SHP77 (cell line): ENCODE measurements at regions not wholly inside any gene's neighbourhood (a gene's known extent, or its start where the extent isn't known, plus 50 kb on each side); places are given as distances from the start of the nearest gene placed in this dataset.

Source experiments
- DNase-seq, 2 experiments: peaks; one replicate each; lab custom pipeline; 2025; lab: John Stamatoyannopoulos, UW

DNA sequence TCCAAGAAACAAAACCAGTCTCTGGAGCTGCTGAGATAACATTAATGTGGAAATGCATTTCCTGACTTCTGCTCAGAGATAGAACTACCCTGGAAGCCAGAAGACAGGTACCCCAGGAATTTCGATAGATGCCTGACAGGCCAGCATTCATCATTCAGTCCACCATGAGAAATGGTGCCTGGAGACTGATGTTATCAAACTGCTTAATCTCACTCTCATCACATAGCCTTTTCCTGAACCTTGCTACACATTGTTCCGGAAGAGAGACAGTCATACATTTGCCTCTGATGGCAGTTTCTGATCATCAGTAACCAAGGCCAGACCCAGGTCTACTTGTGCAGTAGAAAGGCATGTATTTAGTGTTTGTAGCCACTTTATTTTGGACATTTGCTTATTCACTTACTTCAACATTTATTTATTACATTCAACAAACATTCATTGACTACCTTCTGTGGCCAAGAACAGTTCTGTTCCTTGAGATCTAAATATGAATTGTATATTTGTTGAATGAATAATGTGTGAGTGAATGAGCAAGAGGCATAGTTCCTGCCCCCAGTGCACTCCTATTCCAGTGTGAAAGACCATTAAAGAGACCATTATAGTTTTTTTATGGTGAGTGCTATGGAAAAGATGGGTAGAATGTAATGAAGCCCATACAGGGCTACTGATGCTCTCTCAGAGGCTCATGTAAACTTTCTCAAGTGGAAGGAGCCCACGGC is 485.7 kb downstream of the NUF2 start:
- DNase-seq, result no peak

DNA sequence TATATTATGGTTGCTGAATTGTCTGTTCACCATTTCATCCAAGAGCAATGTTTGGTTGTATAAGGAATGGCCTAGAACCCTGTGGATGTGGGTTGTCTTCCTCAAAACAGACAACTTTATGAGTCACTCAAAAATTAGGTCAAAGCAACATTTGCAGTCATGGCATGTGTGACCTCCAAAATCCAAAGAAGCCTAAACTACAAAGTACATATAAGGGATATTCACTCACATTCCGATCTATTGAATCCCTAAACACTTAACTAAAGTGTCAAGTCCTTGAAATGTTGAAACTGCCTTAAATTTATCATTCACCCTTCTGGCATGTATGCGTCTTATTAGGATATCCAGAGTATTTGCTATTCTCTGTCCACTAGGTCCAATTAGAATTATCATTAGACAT is 491.5 kb downstream of the NUF2 start:
- no peak for DNase-seq

DNA sequence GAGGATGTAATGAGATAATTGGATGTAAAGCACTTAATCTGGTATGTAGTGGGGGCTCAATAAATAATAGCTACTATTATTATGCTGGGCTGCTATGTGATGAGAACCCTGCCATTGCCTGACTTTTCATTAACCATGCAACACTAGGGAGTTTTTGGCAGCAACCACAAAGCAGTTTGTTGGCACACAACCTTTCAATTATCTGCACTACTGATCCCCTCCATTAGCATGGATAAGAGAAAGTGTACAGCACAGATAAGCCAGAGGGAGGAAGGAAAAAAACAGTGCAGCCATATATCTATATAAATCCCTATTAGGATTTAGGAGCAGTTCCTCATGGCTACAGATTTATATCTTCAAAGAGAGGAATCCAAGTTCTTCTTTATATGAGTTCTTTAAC is 498.5 kb downstream of the NUF2 start:
- DNase-seq, result no peak

DNA sequence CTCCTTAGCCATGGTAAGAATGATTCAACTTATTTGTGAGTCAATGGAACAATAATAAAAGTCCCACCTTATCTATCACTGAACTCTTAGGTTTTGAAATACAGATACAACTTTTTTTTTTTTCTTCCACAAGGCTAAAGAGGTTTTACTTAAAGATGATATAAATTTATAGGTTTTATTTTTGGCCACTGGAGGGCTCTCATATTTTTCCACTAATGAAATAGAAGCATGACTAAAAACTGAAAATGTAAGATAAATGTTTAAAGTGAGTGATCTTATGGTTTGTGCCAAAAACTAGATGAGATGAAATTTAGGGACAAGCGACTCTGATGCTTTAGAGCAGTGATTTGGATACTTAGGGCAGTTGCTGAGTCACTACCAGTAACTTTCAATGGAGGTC is 499.0 kb downstream of the NUF2 start:
- DNase-seq, result no peak

DNA sequence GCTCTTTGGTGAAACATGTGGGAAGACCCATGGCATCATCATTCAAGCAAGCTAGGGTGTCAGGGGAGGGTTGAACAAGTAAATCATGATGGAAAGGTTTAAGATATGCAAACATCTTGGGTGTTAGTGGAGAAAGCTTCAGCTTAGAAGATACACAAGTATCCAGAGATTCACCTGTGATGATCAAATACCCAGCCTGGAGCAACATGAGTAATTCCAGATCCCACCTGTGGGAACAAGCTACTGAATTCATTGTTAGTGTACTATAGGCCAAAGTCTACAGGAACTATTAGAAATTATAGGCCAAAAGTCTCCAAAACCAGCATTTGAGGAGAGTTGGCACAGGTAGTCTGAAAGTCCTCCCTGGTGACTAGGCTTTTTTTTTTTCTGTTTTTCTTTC is 499.9 kb downstream of the NUF2 start:
- no peak for DNase-seq

DNA sequence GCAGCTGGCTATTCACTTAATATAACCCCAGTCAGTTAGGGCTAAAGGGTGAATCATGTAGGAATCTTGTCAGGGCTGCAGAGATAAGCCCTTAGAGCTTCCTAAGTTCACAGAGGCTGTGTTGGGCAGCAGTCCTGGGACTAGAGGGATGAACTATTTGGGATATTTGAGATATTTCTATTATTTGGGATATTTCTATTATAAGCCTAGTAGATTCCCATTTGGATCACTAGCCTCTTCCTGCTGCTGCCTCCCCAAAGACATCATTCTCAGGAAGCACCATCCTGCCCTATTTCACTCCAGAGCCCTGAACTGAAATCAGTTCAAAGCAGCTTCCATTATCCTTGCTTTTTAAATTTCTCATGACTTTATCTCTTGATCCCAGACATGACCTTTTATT is 501.3 kb downstream of the NUF2 start:
- no peak for DNase-seq

DNA sequence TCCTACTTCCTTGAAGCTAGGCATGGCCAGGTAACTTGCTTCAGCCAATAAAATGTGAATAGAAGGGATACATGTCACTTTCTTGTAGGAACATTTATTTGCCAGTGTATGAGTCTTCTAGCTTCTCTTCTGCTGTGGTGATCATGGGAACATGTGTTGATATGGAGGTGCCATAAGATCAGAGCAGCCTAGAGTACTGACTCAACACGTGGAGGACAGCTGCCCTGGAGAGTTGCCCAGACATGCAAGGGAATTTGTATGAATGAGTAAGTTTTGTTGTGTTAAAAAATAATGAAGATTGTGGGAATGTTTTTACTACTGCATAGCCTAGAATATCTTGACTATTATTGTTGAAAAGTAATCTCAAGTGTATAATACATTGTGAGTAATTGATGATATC is 502.3 kb downstream of the NUF2 start:
- no peak for DNase-seq

DNA sequence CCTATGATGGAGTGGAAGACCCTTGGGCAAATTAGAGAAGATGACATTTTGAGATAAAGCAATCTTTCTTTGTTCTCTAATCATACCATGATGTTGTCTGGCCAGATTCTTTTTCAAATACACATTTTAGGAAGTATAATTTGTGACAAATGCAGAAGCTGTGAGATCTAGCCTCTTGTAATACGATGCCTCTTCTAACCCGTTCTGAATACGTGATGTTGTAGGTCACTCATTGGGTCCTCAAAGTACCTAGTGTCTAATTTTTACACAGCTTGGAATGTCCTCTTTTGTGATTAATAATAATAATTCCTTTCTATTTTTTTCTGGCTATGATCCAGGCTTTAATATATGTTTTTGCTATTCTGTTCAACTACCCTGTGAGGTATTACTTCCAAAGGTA is 502.7 kb downstream of the NUF2 start:
- DNase-seq, result no peak

DNA sequence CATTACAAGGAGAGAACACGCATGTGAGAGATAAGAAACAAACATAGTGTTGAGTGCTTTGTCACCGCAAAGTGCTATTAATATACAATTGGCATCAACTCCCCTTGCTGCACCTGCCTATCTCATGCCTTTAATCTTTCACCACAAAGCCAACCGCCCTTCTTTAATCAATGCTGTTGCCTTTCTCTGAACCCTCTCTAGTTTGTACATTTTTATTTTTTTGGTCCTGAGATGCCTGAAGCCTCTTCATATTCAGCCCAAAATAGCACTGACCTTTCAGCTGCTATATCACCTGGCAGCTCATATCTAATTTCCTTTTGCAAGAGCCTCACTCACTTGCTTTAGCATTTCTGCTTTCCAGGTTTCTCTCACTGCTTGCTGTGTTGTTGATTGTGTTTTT is 504.7 kb downstream of the NUF2 start:
- DNase-seq, result peak; percentile 97 to 99

DNA sequence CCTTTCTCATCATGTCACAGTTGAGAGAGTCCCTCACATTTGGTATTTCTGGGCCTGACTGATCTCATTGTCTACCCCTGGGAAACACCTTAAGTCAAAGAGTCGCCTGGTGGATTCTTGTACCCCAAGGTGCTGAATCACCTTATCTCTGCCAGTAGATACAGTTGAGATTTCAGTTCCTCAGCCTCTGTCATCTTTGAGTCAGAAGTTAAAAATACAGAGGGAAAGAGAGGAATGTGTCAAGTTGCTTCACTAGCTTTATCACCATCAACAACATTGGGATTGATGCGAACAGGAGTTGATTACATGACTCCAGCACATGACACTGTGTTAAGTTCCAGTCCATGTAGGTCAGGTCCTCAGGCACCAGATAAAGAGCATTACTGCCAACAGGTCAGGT is 513.0 kb downstream of the NUF2 start:
- no peak for DNase-seq

DNA sequence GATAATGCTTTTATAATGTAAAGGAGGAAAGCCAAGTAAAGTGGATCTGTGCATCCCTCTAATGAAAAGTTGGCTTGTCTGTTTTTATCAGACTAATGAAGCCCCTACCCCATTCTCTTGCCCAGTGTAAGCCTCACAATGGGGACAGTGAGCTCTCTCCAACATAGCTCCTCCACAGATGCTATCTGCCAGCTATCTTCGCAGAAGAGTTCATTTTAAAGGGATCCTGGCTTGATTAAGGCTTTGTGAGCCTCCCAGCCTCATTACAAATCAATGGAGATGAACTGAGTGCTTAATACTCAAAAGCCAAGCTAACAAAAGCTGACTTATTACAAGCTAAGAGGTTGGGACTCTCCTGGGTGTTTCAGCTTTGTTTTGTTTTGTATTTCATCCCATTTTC is 514.7 kb downstream of the NUF2 start:
- no peak for DNase-seq

DNA sequence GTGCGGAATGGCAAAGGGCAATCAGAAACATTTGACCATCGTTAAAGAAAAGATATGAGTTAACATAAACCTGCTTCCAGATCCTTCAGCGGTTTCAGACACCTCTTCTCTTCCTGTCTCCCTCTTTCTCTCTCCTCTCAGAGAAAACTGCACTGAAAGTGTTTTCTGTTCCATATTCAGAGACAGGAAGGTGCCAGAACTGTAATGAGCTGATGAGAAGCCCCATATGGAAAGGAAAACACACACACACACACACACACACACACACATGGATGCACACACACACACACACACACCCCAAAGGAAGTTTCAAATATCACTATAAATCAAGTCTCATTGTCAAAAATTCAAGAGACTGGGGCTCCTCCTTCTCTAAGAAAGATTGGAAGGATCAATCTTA is 515.5 kb downstream of the NUF2 start:
- no peak for DNase-seq

DNA sequence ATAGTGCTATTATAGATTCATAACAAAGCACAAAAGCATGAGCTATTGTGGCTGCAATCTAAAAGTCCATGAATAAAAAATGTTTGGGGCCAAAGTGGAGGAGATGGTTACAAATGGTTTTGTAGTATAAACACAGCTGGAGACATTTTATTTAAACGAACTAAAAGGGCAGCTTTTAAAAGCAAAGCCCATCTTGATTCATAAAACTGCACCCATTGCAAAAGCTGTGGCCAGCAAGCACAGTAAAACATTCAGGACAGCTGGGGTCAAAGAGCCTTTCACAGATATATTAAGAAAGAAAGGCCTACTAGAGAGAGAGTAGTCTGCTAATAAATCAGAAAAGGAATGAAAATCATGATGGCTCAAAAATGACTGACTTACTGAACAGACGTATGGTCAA is 520.8 kb downstream of the NUF2 start:
- no peak for DNase-seq

DNA sequence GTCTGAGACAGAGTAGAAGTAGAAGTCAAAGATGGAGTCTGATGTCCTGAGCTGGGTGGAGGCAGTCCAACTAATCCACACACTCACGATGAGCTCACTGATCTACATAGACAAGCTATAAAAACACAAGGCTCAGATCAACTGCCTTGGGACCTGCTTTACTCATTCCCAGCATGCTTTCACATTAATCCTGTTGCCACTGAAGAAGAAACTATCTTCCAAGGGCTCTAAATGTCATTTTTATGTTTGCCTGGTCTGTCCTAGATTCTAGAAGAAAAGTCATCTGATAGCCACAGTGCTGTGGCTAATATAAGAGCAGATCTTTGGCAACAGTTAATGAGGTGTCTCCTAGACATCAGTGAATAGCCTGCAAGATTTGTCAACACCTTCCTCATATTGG is 522.7 kb downstream of the NUF2 start:
- DNase-seq, result no peak

DNA sequence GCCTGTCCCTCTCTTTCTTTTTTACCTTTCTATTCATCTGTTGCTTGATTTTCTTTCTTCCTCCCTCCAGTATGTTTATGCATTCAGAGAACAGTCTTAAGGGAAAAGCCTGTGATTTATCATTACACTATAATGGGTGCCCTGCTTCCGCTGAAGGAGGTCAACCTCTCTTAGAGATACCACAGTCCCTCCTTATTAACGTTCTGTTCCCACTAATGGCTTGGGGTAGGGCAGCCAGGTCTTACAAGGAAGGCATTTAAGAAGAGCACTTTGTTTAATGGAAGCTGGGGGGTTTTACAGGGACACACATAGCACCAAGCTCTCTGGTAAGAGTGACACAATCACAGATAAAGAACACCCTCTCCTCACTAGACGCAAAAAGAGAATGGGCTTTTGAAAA is 523.5 kb downstream of the NUF2 start:
- DNase-seq, result no peak

DNA sequence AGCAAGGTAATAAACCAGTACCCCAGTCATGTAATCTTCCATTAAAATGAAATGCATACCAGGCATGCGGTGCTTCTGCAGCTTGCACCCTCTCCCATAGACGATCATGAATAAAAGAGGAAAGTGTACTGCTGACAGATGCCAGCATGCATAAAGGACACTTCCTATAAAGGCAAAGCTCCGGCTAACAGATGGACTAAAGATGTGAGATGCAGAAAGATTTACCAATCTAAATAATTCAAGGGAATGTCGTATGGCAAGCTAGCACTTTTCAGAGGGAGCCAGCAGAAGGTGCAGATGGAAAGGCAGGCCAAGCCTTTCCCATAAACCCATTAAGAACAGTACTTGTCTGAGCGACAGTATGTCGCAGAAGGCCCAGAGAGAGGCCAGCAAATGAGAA is 542.0 kb downstream of the NUF2 start:
- no peak for DNase-seq

DNA sequence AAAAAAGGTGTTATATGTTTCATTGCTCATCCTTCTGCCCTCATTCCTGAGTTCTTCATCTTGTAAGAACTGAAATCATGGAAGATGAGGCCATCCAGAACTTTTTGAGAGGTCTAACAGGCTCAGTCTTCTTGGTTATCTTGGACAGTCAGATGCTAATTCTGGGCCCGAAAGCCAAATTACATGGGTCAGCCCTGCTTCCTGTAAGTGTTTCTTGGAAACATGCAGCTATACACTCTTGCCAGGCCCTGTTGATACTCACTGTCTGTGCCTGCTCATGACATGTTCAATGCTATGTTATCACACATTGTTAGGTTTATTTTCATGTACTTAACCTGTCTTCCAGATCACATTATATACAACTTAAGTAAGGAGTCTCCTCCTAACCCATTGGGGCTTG is 542.5 kb downstream of the NUF2 start:
- DNase-seq, result no peak

DNA sequence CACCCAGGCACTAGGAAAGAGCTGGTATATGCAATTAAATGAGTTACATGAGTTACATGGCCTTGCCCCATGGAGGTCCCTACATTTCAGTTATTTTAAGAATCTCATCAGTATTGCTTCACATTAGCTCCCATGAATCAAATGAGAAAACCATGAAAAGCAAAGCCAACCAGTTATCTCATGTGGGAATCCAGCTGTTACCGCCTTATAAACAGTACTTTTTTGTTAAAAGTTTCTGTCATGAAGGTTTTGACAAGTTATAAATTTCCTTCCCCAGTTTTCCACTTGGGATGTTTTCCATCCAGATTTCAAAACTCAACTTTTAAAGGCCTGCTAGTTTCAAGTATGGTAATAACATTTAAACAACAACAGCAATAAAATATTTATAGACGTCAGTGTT is 544.8 kb downstream of the NUF2 start:
- no peak for DNase-seq

DNA sequence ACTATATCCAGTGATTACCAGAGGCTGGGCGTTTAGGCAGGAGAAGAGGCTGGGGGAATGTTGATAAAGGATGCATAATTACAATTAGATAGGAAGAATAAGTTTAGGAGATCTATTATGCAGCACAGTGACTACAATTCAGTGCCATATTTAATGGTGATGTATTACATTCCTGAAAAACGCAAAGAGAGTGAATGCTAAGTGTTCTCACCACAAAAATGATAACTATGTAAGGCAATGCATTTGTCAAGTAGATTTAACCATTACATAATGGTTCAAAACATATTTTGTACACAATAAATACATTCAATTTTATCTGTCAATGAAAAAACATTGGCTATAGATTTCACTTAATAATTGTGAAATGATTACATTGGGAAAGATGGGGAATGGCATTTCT is 548.9 kb downstream of the NUF2 start:
- DNase-seq, result no peak

DNA sequence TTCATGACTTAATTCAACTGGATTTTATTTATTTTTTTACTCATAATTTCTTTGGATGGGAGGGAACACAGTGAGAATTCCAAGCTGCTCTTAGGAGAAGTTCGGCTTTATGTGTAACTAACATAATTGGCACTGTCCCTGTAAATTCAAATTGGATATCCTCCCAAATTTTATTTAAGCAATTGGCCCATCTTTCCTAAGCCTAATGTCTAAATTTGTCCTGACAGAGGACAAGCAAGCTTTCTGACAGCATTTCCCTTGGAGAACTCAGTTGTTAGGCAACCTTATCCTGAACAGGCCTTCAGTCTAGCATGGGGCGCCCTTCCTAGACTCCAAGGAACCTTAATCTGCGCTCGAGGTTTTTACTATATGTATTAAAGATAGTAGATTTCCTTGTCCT is 550.3 kb downstream of the NUF2 start:
- no peak for DNase-seq

DNA sequence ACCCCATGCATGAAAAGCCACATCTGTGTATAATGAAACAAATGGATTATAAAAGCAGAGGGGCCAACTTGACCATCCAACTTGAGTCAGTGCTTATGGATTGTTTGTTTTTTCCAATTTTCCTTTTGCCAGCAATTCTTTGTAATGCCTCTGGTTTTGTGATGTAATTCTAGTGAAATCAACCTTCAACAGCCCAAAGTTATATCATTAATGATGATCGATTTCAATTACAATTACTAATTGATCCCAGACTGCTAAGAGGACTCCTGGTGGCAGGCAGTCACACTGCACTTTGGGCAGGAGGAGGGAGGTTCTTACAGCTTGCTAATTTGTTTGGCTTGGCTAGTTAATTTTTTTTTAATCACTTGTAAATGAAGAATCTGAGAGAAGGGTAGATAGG is 552.3 kb downstream of the NUF2 start:
- DNase-seq, result no peak

DNA sequence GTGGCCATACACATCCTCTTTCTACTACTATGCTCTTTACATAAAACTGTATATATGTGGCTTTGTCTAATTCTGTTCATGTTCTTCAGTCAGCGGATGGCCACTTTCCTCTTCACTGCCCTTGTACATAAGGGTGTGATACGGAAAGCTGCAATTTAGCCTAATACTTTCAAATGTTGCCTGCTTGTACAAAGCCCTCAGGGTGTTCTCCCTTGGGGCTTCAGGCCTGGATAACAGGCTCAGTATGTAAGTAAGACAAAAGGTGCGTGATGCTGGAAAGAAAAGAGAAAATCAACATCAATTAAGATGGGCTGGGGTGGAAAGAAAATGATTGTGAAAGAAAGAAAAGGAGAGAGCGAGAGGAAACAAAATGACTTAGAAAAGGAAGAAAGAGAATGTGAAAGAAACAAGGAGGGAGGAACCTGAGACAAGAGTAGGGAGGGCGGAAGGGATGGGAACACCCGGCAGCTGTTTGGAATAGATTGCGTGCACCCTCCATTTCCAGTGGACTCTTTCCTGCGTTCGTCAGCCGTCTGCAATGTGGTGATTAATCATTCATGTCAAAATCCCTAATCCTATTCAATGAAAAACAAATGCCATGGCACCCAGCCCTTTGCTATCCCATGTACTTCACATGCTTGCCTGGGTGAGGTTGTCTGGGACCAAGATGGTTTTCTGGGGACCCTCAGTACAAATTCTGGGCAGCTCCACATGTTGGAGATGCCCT is 553.6 kb downstream of the NUF2 start:
- DNase-seq, result peak; percentile 81 to 85

DNA sequence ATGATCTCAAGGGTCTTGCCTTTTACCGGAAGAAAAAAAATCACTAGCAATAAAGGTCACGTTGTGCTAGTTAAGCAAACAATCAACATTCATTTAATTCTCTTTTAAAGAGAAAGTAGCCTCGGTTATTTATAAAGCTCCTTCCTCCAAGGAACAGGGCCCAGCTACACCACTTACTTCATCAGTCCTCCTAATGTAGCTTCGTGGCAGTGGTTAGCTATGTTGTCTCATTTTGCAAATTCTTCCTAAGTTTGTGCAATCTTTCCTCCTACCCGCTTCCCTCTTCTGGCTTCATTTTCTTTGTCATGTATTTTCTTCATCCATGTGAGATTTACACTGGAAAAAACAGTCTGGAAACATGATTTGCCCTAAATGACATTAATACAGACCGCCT is 554.2 kb downstream of the NUF2 start:
- DNase-seq, result peak; percentile 31 to 65

DNA sequence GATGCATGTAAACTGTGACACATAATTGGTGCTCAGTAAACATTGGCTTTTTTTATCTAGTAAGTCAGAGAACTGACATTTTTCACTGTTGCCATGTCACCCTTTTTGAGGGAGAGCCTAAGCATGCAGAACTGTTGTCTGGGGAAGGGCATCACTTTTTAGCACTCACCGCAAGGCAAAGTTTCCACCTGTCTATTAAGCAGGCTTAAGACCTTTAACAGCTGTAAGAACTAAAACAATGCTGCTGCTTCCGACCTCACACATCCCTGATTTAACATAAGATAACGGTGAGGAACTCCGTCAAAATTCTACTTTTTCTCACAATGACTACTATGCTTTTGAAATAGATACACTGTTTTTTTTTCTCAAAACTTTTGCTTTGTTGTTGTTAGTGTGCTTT is 554.8 kb downstream of the NUF2 start:
- DNase-seq, result no peak
